ENCODE measurements at regions not wholly inside any gene's neighbourhood (a gene's known extent, or its start where the extent isn't known, plus 50 kb on each side); places are given as distances from the start of the nearest gene placed in this dataset.

GRCh38 chr12:13841358-13841757 lies 140.0 kb downstream of the GRIN2B start:
- DNase-seq (ENCODE audit: low read depth), result no peak

GRCh38 chr12:13839365-13840336 lies 141.8 kb downstream of the GRIN2B start:
- DNase-seq (ENCODE audit: low read depth), result no peak

DNA sequence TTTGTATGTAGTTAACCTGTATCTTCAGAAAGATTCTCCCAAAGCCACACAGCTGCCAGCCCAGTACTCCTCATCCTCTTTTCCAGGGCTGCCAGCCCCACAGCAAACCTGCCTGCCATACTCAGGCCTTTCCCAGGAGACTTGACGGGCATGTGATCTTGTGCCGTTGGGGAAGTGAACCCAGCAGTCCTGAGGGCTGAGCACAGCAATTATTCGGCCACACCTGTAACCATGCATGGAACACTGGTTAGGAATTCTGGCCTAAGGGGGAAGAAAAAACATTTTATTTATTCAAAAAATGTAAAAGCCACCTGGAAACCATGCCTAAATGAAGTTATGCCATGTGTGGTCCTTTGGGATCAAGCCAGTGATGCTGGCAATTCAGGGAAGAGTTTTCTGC lies 145.3 kb downstream of the GRIN2B start:
- DNase-seq (ENCODE audit: low read depth), result no peak

DNA sequence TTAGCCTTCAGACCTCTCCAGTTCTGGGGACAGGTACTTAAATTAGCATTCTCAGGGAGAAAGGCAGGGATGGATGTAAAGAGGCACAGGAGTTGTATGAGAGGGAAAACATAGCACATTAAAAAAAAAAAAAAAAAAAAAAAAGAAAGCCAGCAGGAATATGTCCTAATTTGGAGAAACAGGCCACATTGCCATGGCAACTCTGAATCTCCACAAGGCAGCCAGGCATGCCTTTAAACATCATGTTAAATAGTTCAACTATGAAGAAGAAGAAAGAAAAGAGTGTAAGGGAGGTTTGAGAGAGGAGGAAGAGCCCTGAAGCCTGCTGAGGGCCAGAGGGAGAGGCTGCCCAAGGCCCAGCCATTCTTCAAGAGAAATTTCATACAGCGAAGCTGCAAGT lies 145.8 kb downstream of the GRIN2B start:
- DNase-seq (ENCODE audit: low read depth), result no peak

DNA sequence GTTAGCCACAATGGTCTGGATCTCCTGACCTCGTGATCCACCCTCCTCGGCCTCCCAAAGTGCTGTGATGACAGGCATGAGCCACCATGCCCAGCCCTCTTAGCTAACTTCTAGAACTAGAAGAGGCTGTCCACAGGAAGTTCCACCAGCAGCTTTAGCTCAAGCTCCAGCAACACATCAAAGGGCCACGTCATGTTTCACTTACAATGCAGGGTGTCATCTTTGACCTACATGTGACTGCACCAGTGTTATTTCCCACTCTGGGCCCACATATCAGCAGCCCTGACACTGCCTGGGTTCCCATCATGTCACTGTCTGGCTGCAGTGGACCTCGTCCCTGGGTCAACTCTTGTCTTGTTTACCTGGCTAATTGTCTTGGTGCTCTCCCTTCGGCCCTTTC lies 147.2 kb downstream of the GRIN2B start:
- no peak for DNase-seq (ENCODE audit: low read depth)

DNA sequence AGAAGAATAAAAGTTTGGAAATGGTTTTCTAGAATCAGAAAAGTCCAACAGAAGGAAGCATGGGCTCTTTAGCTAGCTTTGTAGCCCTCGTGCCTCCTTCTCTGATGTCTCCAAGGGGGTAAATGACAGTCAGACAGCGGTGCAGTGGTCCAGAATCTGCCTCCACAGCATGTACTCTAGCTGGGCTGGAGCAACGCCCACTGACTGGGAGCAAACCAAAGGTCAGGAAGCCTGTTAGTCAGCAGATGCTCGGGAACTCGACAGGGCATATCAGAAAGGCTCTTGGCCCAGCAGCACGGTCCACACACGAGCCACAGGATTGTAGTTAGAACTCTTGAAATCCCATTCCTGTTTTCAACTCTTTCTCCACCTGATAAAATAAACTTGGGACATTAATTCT lies 164.3 kb downstream of the GRIN2B start:
- no peak for DNase-seq (ENCODE audit: low read depth)

DNA sequence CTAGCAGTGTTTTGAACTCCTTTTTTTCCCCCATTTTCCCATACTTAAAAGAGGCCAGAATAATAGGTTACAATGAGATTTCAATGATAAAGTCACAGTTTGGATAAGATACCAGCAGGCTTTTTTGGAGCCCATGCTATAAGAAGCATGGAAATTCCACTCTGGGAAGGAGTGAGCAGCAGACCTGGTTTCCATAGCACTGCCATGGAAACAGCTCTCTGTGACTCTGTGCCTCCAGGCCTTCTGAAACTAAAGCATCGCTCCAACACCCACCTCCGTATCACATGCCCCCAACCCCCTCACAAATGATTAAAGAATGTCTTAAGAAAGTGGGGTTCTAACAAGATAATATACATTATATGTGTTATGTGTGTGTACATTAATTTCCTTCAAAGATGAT lies 165.0 kb downstream of the GRIN2B start:
- no peak for DNase-seq (ENCODE audit: low read depth)

DNA sequence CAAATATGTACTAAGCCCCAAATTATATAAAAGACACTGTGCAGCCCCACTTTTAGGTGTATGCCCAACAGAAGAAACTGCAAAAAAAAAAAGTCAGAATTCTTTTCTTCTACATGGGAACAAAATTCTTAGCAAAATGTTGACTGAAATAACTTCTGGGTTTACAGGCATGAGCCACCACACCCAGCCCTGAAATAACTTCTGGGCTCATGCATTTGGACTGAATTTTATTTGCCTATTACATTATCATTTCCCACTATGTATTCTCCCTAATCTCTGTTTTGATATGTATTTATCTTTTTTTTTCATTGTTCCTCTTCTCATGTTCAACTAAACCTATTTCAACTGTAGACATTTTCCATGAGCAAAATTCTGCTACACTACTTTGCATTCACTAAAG lies 169.2 kb downstream of the GRIN2B start:
- DNase-seq (ENCODE audit: low read depth), result no peak

GRCh38 chr12:13811061-13811460 lies 170.3 kb downstream of the GRIN2B start:
- peak; percentile 9 for DNase-seq (ENCODE audit: low read depth)

- DNase-seq (ENCODE audit: low read depth), result no peak
Measured at GRCh38 chr12:13805041-13805440, 176.4 kb downstream of the GRIN2B start.

DNA sequence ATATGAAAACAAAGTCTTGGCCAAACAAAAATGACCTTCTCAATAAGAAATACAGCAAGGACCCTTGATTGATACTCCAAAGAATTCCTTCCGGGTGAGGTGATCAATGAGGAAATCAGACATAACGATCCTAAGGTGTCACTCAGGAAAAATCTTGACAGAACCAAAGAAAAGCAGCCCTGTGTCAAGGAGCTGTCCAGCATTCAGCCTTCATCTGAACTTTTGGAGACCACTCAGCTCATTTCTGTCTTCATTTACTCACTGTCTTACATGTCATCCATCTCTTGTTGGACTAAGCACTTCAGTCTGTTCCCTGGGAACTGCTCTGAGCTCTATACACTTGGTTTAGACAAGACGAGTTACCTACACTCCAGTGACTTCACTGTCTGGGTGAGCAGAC lies 179.9 kb downstream of the GRIN2B start:
- no peak for DNase-seq (ENCODE audit: low read depth)

DNA sequence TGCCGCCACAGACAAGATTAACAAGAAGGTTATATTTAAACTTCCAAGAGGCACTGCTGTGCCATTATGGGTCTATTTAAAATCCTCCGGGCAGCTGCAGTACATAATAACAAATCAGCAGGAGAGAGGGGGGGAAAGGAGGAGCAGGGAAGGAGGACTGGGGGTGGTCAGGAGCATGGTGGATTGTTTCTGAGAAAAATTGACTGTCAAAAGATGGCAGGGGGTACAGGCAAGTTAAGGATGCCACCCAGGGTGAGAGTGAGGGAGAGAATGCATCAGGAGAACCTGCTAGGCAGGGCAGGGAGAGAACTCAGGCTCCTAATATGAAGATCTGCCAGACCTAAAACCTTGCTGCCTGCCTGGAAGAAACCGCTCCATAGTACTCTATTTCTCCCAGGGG lies 181.8 kb downstream of the GRIN2B start:
- no peak for DNase-seq (ENCODE audit: low read depth)

- DNase-seq (ENCODE audit: low read depth), result no peak
Measured at GRCh38 chr12:13798162-13798561, 183.2 kb downstream of the GRIN2B start.

- no peak for DNase-seq (ENCODE audit: low read depth)
Measured at GRCh38 chr12:13794706-13795105, 186.7 kb downstream of the GRIN2B start.

DNA sequence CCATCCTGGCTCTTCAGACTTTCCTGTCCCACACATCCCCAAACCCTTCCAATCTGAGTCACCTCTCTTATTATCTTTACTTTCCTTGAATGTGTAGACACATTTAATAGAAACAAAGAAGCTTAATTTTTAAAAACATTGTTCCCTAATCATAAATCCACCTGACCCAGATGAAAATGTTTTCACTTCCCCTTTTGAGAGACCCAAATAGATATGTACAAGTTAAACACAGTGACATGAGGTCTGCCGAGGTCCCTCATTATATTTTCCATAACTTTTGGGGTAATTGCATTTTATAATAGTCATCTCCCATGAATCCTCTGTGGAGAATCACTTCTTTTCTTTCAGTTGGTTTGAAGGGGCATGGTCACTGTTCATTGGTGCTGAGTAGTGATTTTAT lies 191.1 kb downstream of the GRIN2B start:
- no peak for DNase-seq (ENCODE audit: low read depth)

DNA sequence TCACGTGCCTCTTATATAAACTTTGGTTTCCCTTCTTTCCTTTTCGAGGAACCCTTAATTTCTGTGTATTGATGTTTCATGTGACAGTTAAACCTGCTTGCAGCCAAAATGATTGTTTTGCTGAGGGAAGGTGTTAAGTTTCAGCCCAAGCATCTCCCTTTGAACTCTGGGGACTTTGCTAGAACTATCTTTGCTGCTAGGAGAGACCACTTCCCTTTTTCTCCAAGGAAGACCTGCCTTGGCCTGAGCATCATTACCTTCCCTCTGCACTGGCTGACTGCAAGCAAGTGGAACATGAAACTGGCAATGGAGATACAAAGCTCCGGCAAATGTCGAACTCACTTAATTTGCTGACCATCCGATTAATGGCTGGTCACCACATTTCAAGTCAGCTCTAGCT lies 192.8 kb downstream of the GRIN2B start:
- DNase-seq (ENCODE audit: low read depth), result no peak

DNA sequence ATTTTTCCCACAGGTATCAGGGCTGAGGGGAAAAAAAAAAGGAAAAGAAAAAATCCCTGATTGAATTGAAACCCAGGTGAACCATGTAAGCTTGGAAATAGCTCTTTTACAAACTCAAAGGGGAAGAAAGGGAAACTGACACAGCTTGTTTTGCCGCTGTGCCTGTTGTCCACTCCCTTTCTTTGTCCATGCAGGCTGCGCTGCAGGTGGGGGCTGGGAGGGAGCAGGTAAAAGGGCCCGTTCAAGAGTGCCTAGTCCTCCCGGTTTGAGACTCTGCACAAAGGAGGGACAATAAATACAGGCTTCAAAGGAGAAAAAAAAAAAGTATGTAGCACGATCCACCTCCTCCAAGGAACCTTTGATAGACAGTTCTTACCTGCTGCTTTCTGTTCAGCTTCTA lies 194.8 kb downstream of the GRIN2B start:
- no peak for DNase-seq (ENCODE audit: low read depth)

DNA sequence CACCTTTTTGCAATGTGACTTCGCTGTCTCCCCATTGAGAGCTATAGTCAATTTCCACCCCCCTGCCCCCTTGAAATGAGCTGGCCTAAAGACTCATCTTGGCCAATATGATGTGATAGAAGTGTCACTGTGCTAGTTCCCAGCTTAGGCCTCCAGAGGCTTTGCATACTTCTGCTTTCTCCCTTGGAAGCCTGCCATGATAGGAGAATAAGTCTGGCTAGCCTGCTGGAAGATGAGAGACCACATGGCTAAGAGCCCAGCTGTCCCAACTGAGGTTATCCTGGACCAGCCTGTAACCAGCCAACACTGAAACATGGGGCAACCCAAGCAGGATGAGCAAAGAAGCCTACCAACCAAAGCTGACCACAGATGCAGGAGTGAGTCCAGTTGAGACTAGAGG lies 196.9 kb downstream of the GRIN2B start:
- no peak for DNase-seq (ENCODE audit: low read depth)

DNA sequence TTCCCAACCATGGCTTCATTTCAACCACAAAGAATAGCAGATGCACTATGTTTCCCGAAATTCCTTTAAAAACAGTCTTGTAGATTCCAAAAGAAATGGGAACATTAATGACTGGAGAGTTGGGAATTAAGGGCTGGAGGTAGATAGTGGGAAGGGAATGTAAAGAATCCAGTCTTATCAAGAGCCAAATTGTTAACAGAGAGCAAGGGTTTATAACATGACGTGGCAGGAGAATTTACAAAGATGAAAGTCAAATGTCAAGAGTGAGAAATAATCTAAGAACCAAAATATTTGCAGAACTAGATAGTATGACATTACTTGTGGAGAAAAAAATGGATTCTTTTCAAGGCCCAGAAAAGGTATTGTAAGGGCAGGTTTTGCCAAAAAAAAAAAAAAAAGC lies 200.9 kb downstream of the GRIN2B start:
- DNase-seq (ENCODE audit: low read depth), result peak; percentile 40

DNA sequence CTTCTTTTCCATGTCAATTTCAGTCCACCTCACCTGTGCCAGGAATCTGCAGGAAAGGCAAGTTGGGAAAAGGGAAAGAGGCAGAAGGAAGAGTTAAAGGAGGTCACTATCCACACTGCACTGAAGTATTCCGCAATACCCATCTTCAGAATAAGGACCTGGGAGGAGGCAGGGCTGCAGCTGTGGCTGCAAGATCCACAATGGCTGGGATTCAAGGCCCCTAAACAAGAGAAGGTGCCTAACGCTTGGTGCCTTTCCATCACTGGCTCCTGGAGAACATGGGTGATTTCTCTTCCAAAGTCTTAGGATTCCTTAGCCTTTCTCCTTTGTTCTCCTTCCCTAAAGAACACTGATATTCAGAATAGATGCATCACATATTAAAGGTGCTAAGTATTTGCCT lies 204.0 kb downstream of the GRIN2B start:
- DNase-seq (ENCODE audit: low read depth), result no peak

DNA sequence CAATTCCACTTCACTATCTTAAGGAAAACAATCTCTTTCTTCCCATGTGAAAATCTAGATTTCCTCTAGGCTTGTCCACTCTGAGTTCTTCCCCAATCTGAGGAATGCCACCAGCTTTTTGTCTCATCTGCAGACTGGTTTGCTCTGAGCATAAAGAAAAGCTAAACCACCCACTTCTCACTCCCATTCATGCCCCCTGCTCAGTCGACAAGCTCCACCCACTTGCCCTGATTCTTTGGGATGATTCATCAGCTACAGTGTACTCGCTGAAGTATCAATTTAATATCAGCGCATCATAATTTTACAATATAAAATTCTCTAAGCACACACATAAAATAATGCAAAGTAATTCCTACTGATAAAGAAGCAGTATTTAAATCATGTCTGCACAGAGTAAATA lies 209.1 kb downstream of the GRIN2B start:
- no peak for DNase-seq (ENCODE audit: low read depth)

- DNase-seq (ENCODE audit: low read depth), result no peak
Measured at GRCh38 chr12:13770576-13770975, 210.8 kb downstream of the GRIN2B start.

- no peak for DNase-seq (ENCODE audit: low read depth)
Measured at GRCh38 chr12:13769966-13770365, 211.4 kb downstream of the GRIN2B start.

DNA sequence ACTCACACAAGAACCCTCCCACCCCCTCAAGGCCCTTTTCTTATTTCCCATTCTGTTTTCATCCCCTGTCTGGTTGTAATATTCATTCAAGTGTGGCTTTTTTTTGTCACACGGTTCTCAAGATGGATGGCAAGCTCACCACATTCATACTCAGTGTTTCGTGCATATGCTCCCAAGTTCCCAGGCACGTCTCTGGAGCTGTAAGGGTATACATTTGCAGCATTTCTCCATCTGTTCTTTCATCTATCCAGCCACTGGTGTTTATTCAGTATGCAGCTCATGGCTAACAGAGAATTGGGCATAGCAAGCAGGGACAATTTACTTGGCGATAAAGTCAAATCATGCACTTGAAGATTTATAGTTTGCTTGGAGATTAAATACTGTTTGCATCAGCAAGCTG lies 212.1 kb downstream of the GRIN2B start:
- DNase-seq (ENCODE audit: low read depth), result no peak
